HUES48 (cell line): ENCODE measurements at regions not wholly inside any gene's neighbourhood (a gene's known extent, or its start where the extent isn't known, plus 50 kb on each side); places are given as distances from the start of the nearest gene placed in this dataset.
"Not testable (repeated sequence)": the region's sequence is repeated elsewhere in the genome, so short reads cannot be mapped to it uniquely, and the experiment has no call there.

Source experiments
- H3K27ac ChIP-seq: one replicate; pipeline ENCODE4 v1.7.0; 2013; ENCODE audit warnings: low read depth, low read length, inconsistent platforms
- H3K27me3 ChIP-seq: 2 replicates; pipeline ENCODE4 v1.6.1; 2013; ENCODE audit warnings: mild to moderate bottlenecking, low read length; ENCODE audit not compliant: control insufficient read depth, insufficient read depth
- H3K36me3 ChIP-seq: 2 replicates; pipeline ENCODE4 v1.6.1; 2013; ENCODE audit warnings: low read length; ENCODE audit not compliant: control insufficient read depth, insufficient read depth
- H3K4me1 ChIP-seq: 2 replicates; pipeline ENCODE4 v1.6.1; 2013; ENCODE audit warnings: mild to moderate bottlenecking, low read length; ENCODE audit not compliant: control insufficient read depth, insufficient read depth
- H3K4me3 ChIP-seq: 2 replicates; pipeline ENCODE4 v1.5.1; 2013; ENCODE audit warnings: mild to moderate bottlenecking, low read depth, low read length
- H3K9ac ChIP-seq: 2 replicates; pipeline ENCODE4 v1.6.1; 2013; ENCODE audit warnings: mild to moderate bottlenecking, low read depth, low read length, moderate library complexity
- H3K9me3 ChIP-seq: 2 replicates; pipeline ENCODE4 v1.6.1; 2013; ENCODE audit warnings: low read length; ENCODE audit not compliant: control insufficient read depth, insufficient read depth

DNA sequence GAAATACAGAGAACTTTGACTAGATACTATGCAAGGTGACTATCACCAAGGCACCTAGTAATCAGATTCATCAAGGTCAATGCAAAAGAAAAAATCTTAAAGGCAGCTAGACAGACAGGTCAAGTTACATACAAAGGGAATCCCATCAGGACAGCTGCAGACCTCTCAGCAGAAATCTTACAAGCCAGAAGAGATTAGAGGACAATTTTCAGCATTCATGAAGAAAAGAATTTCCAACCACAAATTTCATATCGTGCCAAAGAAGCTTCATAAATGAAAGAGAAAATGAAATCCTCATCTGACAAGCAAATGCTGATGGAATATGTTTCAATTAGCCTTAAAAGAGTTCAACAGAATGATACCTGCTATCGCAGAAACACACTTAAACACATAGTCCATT lies 913.7 kb downstream of the RPS29 start:
- no peaks in the 10 kb centered on the region for H3K9me3 ChIP-seq
- H3K27ac ChIP-seq, result no peak overlapping the region
- no peak overlapping the region for H3K9ac ChIP-seq
- H3K4me1 ChIP-seq, result no peaks in the 10 kb centered on the region
- no peaks in the 10 kb centered on the region for H3K36me3 ChIP-seq
- no peak overlapping the region for H3K4me3 ChIP-seq
- H3K27me3 ChIP-seq, result no peaks in the 10 kb centered on the region

DNA sequence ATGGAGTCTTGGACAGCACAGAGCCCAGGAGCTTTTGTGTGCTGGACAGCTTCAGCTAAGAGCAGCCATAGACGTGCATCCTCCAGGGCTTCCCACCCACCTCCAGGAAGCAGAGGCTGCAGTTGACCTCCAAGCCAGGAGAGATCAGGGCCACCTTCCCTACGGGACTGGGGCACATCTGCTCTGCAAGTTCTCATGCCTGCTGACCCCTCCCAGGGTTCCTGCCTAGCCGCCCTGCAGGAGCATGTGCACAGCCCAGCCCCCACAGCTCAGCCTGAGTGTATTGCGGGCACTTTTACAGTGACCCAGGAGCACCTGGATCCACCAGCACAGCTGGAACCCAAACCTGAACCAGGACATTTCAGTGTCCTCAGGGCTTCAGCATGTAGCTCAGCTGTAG lies 915.2 kb downstream of the RPS29 start:
- Histone ChIP-seq H3K27ac (no peak overlapping the region), H3K4me3 (no peak overlapping the region), H3K27me3 (no peaks in the 10 kb centered on the region), H3K4me1 (no peaks in the 10 kb centered on the region), H3K9me3 (no peaks in the 10 kb centered on the region), H3K36me3 (no peaks in the 10 kb centered on the region), H3K9ac (no peak overlapping the region)

DNA sequence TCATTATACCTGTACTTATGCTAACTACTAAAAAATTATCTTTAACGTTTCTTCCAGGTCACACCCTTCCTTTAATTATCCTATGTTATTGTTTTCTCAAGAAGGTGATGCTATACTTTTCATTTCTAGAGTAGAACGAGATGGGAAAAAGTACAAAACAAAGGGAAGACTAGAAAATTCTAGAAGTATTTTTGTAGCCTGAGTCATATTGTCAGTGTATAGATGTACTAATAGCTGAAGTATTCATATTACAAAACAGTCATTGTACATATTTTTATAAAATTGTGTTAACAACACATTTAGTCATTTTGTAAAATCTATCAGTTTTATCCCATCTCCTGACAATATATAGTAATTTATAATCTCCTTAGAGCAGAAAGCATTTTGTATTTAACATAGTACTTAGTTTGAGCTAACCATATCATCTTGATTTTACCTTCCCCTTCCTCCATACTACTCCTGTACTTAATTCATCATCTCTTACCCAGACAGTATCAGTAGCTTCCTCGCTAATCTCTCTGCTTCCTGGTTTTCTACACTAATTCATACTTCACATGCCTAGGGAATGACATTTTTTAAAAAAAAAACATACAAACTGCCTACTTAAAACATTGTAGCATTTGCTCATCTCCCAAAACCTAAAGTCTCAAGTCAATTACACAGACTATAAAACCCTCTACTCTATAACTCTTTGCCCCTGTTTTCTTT lies 920.9 kb downstream of the RPS29 start:
- Histone ChIP-seq H3K9ac (no peak overlapping the region), H3K27me3 (no peaks in the 10 kb centered on the region), H3K27ac (no peak overlapping the region), H3K4me1 (no peaks in the 10 kb centered on the region), H3K36me3 (no peaks in the 10 kb centered on the region), H3K4me3 (no peak overlapping the region), H3K9me3 (no peaks in the 10 kb centered on the region)

DNA sequence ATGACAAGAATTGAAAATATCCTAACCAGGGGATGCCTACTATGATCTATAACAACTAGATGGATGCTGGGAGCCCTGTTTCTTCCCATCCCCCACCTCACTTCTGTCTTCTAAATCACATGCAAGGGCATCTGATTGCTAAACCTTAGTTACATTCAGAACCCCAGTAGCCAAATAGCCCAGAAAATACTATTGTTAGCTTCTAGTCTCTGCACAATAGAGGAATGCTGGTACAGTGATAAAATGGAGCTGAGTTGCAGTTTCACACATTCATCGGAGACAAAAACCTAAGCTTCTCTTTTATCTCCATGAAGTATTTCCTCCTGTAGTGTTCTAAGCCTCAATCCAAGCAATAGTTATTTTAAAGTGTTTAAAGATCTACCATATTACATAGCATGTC lies 942.9 kb downstream of the RPS29 start:
- Histone ChIP-seq H3K27ac (no peak overlapping the region), H3K4me1 (peaks cover 8% of the 10 kb centered on the region; the same call in 1 of the 2 replicates), H3K4me3 (no peak overlapping the region), H3K9me3 (no peaks in the 10 kb centered on the region), H3K9ac (no peak overlapping the region), H3K27me3 (no peaks in the 10 kb centered on the region), H3K36me3 (no peaks in the 10 kb centered on the region)

DNA sequence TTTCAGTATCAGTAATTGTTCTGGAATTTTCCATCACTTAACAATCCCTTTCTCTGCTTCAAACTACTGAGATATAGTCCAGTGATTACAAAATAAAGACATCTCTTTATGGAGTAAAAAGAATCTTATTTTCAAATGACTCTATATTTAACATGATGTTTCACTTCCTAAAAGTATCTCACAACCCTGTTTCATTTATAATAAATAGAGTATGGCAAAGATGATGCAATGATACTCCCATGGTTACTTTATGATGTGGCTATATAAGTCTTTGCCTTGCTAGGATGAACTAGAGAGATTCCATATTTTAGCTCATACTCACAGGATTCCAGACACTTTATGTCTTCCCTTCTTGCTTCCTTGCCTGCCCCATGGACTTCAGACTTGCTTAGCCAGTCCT lies 953.5 kb upstream of the MDGA2 start:
- H3K27ac ChIP-seq, result no peak overlapping the region
- H3K4me1 ChIP-seq, result no peaks in the 10 kb centered on the region; the same call in 1 of the 2 replicates
- no peaks in the 10 kb centered on the region for H3K36me3 ChIP-seq
- H3K9me3 ChIP-seq, result no peaks in the 10 kb centered on the region
- no peaks in the 10 kb centered on the region for H3K27me3 ChIP-seq
- no peak overlapping the region for H3K9ac ChIP-seq
- H3K4me3 ChIP-seq, result no peak overlapping the region

DNA sequence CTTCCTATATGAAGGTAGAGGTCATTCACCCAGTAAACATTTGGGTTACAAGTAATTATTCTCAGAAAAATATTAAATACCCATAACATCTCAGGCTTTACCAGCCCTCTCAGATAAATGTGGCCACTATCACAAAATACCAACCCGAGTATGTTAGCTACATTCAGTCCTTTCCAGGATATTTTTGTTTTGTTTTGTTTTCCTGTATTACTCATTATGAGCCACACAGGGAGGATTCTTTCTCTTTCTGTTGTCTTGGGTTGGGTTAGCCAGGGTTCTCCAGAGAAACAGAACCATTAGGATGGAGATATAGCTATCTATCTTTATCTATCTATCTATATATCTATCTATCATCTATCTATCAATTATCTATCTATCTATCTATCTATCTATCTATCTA lies 947.6 kb upstream of the MDGA2 start:
- Histone ChIP-seq H3K9me3 (no peaks in the 10 kb centered on the region), H3K27me3 (no peaks in the 10 kb centered on the region), H3K27ac (no peak overlapping the region), H3K4me3 (no peak overlapping the region), H3K9ac (no peak overlapping the region), H3K36me3 (no peaks in the 10 kb centered on the region), H3K4me1 (0 out of 2 replicates have a peak, but pooled peaks cover 4% of the 10 kb centered on the region)

DNA sequence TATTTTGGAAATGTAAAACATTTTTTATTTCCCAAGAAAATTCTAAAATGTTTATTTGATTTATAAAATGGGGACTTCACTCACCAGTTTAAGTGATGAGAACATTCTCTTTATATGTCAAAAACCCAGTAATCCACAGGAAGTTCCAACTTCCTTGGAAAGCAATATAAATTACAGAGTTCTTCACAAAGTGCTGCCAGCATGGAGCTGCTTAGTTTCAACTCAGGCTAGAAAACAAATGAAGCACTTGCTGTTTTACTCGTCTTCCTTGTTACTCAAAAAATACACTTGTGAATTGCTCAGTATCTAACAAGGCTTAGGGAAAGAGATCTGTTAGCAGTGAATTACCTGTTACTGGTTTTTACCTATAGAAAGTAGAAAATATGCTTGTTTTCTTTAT lies 942.7 kb upstream of the MDGA2 start:
- Histone ChIP-seq H3K9ac (no peak overlapping the region), H3K36me3 (no peaks in the 10 kb centered on the region), H3K9me3 (peaks cover 3% of the 10 kb centered on the region; the same call in 1 of the 2 replicates), H3K4me1 (0 out of 2 replicates have a peak, but pooled peaks cover 4% of the 10 kb centered on the region), H3K4me3 (no peak overlapping the region), H3K27ac (no peak overlapping the region), H3K27me3 (no peaks in the 10 kb centered on the region)

DNA sequence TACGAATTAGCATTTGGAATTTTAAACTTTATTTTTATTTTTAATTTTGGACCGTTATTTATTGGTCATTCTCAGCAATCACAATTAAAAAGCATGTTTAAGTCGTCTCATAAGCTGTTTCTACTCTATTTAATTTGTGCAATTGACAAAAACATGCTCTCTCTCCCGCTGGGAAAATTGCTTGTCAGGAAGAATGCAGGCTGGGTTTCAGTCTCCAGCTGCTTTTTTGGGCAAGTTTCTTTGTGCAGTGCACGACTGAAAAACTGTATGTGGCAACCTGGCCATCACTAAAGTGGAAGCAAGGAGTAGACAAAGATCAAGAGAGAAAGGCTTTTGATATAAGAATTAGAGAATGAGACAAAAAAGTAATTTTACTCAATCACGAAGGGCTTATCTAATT lies 941.5 kb upstream of the MDGA2 start:
- H3K4me1 ChIP-seq, result 0 out of 2 replicates have a peak, but pooled peaks cover 4% of the 10 kb centered on the region
- H3K36me3 ChIP-seq, result no peaks in the 10 kb centered on the region
- no peak overlapping the region for H3K27ac ChIP-seq
- peaks cover 3% of the 10 kb centered on the region; the same call in 1 of the 2 replicates for H3K9me3 ChIP-seq
- H3K4me3 ChIP-seq, result no peak overlapping the region
- no peak overlapping the region for H3K9ac ChIP-seq
- H3K27me3 ChIP-seq, result no peaks in the 10 kb centered on the region

DNA sequence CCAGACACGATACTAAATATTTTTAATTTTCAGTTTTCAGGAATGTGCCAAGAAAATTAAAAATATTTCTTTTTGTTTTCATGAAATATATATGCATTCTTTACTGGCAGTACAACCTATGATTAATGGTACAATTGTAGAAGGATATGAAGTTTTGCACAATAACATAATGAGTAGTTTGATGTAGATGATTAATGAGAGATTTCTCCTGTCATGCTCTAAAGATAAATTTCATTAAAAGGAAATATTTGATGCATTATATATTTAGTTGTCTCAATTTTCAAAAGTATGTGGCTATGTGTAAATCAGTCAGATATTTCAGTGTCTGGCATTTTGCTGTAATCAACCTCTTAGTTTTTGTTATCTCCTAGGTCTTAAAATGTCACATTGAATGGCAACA lies 940.2 kb upstream of the MDGA2 start:
- Histone ChIP-seq H3K27me3 (no peaks in the 10 kb centered on the region), H3K4me1 (no peaks in the 10 kb centered on the region), H3K9ac (no peak overlapping the region), H3K4me3 (no peak overlapping the region), H3K9me3 (peaks cover 3% of the 10 kb centered on the region; the same call in 1 of the 2 replicates), H3K27ac (no peak overlapping the region), H3K36me3 (no peaks in the 10 kb centered on the region)

DNA sequence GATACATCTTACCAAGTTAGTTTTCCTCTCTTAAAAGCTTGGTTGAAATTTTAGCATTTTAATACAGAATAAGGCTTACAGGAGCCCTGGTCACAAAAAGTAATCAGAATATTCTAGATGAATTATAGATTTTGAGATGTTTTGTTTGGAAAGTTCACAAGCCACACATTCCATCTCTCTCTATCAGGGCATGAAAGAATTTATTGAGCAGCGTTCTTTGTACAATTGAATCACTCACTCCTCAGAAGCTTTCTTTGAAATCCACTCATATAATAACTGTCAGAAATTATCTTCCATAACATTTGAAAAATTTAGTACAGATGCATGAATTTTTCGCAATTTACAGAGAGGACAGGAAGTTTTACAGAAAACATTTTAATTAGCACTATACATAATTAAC lies 938.6 kb upstream of the MDGA2 start:
- Histone ChIP-seq H3K27ac (no peak overlapping the region), H3K9ac (no peak overlapping the region), H3K9me3 (peaks cover 3% of the 10 kb centered on the region; the same call in 1 of the 2 replicates), H3K27me3 (no peaks in the 10 kb centered on the region), H3K36me3 (no peaks in the 10 kb centered on the region), H3K4me1 (no peaks in the 10 kb centered on the region), H3K4me3 (no peak overlapping the region)

DNA sequence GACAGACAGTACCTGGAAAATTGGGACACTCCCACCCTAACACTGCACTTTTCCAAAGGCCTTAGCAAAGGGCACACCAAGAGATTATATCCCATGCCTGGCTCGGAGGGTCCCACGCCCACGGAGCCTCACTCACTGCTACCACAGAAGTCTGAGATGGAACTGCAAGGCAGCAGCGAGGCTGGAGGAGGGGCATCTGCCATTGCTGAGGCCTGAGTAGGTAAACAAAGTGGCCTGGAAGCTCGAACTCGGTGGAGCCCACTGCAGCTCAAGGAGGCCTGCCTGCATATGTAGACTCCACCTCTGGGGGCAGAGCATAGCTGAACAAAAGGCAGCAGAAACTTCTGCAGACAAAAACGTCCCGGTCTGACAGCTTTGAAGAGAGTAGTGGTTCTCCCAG lies 931.6 kb upstream of the MDGA2 start:
- H3K36me3 ChIP-seq, H3K4me1 ChIP-seq, H3K4me3 ChIP-seq, H3K9ac ChIP-seq, H3K9me3 ChIP-seq, H3K27ac ChIP-seq, H3K27me3 ChIP-seq: not testable (repeated sequence)
